ENCODE measurements at regions not wholly inside any gene's neighbourhood (a gene's known extent, or its start where the extent isn't known, plus 50 kb on each side); places are given as distances from the start of the nearest gene placed in this dataset.
"Not testable (repeated sequence)": the region's sequence is repeated elsewhere in the genome, so short reads cannot be mapped to it uniquely, and the experiment has no call there.

DNA sequence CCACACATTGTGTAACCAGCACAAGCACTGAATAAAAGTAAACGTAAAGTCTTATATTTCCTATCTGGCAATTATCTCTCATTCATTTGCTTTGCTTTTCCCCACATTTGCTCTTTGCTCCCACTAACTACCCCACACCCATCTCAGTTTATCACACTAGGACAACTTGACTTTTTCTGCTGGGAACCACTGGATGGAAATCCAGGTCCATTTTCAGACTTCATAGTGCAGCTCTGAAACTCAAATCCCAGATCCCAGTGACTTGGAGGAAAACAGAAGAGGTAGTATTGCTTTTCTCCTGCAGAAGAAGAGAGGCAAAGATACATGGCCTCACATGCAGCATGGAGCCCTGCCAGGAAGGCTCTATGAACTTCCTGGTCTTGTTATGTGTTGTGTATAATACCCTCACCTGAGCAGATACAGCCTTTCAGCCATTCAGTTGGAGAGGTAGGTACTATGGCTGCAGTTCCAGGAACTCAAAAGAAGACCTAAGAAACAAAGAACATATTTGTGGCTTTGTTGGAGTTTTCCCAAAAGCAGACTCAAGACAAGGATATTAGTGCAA is 90.0 kb upstream of the NIPBL start:
- DNase-seq: no peak

DNA sequence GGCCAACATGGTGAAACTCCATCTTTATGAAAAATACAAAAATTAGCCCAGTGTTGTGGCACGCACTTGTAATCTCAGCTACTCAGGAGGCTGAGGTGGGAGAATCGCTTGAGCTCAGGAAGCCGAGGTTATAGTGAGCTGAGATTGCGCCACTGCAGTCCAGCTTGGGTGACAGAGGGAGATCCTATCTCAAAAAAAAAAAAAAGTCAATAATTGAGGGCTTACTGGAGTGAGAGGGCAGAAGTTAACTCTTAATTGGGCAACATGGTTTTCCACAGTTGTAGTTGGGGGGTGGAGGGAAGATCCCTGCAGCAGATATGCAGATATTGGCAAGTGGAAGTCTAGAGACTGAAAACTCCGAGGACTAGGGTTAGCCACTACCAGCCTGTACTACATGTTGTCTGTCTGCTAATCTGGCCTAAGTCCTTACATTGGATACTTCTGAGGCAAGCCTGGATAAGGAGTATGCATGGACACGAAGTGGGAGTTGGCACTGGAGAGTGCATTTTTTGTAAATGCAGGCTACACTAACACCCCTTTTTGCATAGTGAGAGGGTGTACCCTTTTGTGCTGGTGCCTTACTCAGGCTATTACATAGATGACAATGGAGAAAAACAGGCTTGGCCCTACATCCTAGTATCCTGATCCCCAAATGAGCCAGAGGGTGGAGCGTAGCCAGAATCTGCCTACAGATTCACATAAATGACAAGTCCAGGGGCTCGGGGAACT is 89.0 kb upstream of the NIPBL start:
- DNase-seq: no peak

DNA sequence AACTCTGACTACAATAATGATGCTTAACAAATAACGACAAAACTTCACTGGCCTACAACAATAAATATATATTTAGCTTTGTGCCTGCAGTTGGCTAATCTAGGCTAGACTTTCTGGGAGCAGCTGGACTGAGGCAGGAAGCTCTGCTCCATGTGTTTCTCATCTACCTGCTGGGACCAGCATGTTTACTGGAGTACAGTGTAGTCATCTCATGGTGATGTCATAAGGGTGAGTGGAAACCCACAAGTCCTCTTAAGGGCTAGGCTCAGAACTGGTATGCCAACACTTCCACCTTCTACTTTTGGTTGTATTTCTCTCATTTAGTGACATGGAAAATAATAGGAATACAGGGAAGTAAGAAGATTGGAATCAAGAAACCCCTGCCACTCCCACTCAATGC is 85.7 kb upstream of the NIPBL start:
- DNase-seq: no peak

DNA sequence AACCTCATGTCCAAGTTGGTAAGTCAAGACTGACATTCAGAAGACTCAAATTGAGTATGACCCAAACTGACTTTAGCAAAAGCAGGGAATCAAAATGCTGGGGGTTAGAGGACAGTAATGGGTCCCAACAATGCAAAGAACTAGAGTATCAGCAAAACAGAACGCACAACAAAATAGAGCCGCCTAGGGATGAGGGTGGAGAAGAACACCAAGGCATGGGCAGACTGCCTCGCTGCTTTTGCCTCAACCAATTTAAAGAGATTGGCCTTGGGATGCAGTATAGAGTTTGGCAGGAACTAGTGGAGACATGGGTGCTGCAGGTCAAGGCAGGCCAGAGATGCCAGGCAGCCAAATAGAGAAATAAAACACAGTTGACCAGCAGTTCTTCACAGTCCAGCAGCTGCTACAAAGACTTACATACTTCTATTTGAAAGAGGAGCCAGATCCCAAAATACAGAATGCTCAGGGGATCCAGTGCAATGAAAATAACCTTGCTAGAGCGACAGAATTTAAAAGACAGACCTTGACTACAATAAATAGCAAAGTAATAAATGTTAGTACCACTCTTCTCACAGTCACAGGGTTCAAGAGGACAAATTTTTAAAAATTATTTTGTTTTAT is 83.9 kb upstream of the NIPBL start:
- DNase-seq: no peak

DNA sequence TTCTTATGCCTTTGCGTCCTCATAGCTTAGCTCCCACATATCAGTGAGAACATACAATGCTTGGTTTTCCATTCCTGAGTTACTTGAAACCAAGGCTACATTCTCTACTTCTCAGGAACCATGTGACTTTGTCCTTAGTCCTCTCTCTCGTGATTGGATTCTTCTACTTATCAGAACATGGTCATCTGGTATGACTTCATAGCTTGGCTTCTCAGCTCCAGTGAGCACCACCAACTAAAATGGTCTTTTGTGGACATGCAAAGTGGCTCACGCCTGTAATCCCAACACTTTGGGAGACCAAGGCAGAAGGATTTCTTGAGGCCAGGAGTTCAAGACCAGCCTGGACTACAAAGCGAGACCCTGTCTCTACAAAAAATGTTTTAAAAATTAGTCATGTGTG is 81.2 kb upstream of the NIPBL start:
- DNase-seq: no peak

DNA sequence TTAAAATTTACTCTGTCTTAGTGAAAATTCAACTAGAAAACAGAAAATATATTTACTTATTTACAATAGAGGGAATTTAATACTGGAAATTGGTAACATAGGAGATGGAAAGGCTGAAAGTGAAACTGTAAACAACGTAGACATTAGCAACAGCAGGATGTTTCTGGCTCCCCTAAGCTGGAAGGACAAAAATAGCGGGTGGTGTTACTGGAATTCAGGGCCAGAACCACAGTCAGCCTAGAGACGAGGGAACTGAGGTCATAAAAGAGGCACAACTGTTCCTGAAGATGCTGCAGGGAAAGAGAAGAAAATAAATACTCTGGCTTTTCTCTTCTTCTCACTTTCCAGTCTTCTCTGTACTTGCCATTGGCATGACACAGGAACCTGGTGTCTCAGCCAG is 80.4 kb upstream of the NIPBL start:
- DNase-seq: no peak

DNA sequence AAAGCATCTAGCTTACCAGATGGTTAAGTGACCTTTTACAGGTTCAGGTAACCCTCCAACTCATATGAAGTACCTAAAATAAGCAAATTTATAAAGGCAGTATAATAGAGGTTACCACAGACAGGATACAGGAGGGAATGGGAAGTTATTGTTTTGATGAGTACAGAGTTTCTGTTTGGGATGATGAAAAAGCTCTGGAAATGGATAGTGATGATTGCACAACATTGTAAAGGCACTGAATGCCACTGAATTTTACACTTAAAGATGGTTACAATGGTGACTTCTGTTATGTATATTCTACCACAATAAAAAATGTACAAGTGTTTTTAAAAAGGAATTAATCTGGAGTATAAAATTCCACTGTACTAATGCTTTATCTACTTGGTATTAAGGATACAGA is 75.0 kb upstream of the NIPBL start:
- no peak for DNase-seq

DNA sequence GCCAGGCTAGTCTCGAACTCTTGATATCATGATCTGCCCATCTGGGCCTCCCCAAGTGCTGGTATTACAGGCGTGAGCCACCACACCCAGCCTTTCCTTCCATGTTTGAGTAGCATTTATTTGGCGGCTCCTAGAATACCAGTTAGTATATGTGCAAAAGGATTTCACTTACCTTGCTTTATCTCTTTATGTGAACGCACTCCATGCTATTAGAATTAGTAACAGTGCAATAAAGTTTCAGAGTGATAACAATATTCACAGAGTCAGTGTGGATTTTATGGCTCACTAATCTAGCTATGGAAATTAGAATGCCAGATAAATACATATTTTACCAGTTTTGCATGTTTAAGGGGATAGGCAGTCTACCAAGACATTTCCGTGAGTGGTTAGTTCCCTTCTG is 74.4 kb upstream of the NIPBL start:
- DNase-seq: no peak

DNA sequence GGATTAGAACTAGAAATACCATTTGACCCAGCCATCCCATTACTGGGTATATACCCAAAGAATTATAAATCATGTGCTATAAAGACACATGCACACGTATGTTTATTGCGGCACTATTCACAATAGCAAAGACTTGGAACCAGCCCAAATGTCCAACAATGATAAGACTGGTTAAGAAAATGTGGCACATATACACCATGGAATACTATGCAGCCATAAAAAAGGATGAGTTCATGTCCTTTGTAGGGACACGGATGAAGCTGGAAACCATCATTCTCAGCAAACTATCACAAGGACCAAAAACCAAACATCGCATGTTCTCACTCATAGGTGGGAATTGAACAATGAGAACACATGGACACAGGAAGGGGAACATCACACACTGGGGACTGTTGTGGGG is 63.3 kb upstream of the NIPBL start:
- DNase-seq: not testable (repeated sequence)

DNA sequence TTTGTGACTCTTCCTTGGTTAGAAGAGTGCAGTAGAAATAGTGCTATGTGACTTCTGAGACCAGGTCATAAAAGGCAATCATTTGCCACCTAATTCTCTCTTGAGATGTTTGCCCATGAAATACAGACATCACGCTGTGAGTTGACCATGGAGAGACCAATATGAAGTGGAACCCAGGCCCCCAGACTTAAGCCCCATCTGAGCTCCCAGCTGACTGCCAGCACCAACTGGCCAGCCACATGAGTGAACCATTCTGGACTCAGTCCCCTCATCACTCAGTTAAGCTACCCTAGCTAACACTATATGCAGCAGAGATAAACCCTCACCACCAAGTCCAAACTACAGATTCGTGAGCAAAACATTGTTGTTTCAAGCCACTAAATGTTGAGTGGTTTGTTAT is 60.7 kb upstream of the NIPBL start:
- no peak for DNase-seq

DNA sequence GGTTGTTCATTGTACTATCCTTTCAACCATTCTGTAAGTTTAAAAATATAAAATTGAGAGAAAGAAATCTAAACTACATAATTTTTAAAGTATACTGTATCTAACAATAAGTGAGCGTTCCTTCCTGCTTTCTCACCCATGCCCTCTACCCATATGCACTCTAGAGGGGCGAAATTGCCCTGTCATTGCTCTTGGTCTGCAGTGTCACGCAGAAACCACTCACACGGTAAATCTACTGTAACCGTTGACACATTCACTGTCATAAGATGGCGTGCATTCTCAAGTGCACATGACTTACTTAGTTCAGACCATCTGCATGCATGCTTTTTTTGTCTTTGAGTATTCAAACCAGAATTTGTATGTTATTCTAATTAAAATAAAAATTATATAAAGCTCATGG is 55.7 kb upstream of the NIPBL start:
- no peak for DNase-seq

DNA sequence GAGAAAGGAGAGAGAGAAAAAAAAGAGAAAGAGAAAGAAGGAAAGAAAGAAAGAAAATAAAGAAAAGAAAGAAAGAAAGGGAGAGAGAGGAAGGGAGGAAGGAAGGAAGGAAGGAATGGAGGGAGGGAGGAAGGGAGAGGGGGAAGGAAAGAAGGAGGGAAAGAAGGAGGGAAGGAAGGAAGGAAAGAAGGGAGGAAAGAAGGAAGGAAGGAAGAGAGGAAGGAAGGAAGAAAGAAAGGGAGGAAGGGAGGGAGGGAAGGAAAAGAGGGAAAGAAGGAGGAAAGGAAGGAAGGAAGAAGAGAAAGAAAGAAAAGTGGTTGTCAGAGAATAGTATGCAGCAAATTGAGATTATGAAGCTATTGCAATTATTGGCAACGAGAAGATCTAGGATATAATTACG is 49.9 kb upstream of the NIPBL start:
- DNase-seq: no peak
